GM18511 (cell line): ENCODE measurements at regions not wholly inside any gene's neighbourhood (a gene's known extent, or its start where the extent isn't known, plus 50 kb on each side); places are given as distances from the start of the nearest gene placed in this dataset.

Experiments used
- ATAC-seq: cut with Tn5 transposase; IDR thresholded peaks from one replicate; pipeline ENCODE4 v1.9.1; 2021; ENCODE audit warnings: mild to moderate bottlenecking, moderate library complexity; ENCODE audit not compliant: unreplicated experiment

DNA sequence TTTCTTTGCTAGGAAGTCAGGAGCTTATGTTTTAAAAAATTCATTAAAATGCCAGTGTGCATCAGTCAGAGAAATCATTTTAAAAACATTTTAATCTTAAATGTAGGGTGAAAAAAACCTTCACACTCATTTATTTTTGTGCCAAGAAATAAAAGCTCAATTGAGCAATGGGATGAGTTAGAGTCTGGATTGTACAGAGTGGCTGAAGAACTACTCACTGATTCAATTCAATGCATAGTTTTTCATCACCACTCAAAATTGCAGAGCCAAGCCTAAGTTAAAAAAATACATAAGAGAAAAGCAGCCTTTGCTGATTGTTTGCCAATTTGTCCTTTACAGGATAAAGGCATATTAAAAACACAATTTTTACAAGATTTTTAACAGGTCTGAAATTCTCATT lies 168.2 kb upstream of the DMRTA1 start:
- ATAC-seq: no peak

- no peak for ATAC-seq
These were observed 167.0 kb upstream of the DMRTA1 start for GRCh38 chr9:22279636-22280035.

- no peak for ATAC-seq
These were observed 161.6 kb upstream of the DMRTA1 start for GRCh38 chr9:22285066-22285465.

DNA sequence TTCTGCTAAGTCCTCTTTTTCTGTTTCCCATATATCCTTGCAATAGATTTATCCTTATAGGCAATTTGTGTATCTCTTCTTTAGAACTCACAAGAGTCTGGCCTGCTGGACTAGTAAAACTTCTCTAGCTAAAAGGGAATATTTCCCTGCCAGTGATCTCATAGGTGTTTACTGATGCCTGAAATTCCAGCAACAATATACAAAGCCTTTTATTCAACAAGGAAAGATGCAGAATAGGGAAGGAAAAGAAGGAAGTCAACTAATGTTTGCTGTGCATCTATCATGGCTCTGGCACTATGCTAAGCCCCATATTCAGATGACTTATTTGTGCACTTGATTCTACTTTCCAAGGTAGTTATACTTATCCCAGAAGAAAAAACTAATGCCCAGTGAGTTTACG lies 160.0 kb upstream of the DMRTA1 start:
- ATAC-seq: no peak

DNA sequence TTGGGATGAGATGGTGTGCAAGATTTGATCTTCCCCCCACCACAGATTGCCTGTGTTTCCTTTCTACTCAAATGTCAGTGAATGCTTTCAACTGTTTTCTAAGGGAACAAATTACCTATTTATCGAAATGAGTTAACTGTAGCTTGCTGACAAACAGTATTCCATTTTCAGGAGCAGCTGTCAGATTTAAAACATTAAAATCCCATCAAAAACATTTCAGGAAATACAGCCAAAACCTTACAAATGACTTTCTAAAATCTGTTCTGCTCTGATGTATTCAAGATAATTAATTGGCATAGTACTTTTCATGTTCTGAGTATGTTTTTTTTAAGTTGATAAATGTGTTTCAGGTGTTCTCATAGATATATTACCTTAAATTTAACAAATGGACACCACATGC lies 158.0 kb upstream of the DMRTA1 start:
- no peak for ATAC-seq

GRCh38 chr9:22307013-22307711 lies 139.5 kb upstream of the DMRTA1 start:
- no peak for ATAC-seq

DNA sequence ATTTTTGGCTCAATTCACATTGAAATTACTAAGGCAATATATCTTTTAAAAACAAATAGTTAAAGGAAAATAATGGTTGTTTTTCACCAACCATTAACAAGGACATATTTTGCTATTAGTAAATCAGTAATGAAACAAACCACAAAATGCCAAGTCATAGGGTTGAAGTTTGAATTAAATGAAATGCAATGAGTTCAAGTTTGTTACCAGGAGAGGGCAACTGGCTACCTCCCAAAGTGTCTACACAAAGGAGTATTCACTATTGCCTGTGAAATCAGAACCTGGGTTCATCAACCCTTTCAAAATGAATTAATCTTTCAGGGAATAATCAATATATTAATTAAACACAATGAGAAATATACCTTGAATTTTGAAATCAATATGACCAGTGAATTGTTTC lies 138.4 kb upstream of the DMRTA1 start:
- ATAC-seq: no peak

GRCh38 chr9:22316645-22317044 lies 130.0 kb upstream of the DMRTA1 start:
- no peak for ATAC-seq

- no peak for ATAC-seq
These were observed 115.1 kb upstream of the DMRTA1 start for GRCh38 chr9:22331533-22331932.

GRCh38 chr9:22332202-22332601 lies 114.4 kb upstream of the DMRTA1 start:
- no peak for ATAC-seq

- no peak for ATAC-seq
These were observed 109.4 kb upstream of the DMRTA1 start for GRCh38 chr9:22337261-22337660.

GRCh38 chr9:22342491-22343217 lies 104.0 kb upstream of the DMRTA1 start:
- no peak for ATAC-seq

DNA sequence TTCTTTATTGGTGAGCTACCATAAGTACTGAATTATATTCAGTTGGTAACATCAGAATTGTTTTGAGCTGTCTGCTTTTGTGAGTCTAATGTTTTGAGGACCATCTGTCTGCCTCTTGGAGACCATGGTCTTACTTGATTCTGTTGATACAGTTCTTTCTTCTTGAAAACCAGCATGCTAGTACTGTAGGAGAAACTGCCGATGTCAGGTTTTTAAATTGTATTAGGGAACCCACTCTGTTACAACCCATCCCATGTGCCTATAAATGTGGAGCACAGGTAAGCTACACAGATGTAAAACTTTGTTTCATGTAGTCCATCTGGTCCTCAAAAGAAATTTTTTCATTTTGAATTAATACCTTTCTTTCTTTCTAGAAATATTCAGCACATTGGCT lies 103.4 kb upstream of the DMRTA1 start:
- no peak for ATAC-seq

DNA sequence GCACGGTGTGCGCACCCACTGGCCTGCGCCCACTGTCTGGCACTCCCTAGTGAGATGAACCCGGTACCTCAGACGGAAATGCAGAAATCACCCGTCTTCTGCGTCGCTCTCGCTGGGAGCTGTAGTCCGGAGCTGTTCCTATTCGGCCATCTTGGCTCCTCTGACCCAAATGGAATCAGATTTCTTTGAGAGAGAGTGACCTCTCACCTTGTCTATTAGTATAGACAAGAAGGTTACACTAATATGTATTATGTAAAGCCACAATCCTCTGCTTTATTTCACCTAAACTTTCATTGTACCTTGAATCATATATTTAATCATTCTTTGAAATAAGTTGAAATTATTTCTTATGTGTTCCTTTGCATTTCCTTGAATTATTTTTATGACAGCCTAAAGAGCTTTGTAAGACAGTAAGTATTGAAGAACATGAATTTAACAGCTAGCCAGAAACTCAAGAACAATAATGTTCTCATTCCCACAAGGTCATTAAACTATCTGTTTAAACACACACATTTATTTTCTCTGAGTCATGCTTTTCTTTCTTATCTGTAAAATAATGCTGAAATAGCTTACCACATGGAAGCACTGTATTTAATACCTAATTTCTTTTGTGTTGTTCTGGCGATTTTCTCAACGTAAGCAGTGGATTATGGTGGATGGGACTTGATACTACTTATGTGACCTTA lies 91.8 kb upstream of the DMRTA1 start:
- no peak for ATAC-seq

DNA sequence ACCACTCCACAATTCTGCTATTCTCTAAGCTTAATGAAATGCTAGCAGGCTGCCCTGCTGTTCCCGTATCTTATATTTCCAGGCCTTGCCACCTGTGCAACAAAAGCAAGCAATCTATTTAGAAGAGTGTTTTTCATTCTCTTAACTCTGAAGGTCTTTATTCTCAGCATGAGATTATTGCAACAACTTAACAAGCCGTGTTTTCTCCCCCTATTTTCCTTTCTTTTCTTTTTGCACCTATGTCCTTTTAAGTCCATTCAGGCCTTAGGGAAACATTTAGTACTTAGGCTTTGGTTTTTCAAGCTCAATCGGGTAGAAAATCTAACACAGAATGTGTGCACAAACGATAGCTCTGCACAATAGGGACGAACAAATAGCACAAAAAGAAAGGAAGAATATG lies 89.6 kb upstream of the DMRTA1 start:
- no peak for ATAC-seq

DNA sequence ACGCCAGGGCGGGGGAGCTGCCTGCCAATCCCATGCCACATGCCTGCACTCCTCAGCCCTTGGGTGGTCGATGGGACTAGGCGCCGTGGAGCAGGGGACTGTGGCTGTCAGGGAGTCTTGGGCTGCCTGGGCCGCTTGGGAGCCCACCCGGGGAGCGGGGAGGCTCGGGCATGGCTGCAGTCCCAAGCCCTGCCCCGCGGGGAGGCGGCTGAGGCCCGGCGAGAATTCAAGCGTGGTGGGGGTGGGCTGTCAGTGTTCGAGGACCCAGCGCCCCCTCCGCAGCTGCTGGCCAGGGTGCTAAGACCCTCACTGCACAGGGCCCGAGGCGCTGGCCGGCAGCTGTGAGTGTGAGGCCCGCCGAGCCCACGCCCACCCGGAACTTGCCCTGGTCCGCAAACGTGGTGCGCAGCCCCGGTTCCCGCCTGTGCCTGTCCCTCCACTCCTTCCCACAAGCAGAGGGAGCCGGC lies 83.2 kb upstream of the DMRTA1 start:
- no peak for ATAC-seq

DNA sequence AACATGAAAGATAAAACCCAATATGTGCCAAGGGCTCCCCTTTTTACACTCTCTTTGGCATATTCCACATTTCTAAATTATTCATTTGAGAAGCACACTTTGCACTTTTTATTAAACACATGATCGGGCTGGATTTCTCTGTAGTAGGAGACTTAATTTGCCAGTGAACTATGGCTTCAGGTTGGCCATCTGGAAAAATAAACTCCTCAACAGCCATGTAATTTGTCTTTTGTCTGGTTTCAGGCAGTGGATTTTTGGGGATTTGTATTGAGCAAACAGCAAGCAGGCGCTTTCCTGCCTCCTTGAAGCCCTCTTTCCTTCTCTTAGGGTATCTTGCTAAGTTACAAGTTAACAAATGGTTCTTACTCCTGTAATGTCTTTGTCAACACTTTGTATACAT lies 73.0 kb upstream of the DMRTA1 start:
- ATAC-seq: no peak

- ATAC-seq: no peak
These were observed 72.6 kb upstream of the DMRTA1 start for GRCh38 chr9:22374051-22374450.

DNA sequence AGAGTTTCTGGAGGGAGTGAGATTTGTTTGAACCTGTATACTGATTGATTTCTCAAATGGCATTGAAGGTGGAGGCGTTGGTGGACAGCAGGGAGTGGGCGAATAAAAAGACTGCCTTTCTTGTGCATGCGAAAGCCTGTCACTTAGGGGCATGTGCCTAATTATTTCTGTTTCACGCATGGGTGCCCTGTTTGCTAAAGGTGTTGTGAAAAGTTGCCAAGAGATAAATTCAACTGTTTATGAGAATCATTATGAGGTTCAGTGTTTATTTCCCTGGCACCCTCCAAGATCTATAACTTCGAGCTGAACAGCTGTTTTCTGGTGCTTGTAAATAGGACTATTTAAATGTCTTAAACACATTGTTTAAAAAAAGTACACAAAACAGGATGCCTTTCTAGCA lies 67.4 kb upstream of the DMRTA1 start:
- ATAC-seq: no peak

DNA sequence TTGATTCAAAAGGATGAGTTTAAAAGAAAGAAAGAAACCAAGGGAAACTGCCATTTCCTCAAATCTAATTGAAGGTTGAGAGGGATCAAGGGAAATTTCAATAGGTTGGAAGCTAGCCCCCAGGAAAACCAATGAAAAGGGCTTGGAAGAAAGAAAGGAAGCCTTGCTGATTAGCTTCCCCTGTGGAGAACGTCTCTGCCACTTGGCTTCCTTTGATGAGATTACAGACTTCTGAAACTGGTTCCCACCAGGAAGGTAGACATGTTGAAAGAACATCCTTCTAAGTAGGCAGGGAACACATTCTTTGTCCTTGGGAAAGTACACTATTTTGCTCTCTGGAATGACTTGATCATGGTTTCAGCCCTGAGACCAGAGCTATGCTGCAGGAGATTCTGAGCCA lies 65.5 kb upstream of the DMRTA1 start:
- ATAC-seq: no peak

DNA sequence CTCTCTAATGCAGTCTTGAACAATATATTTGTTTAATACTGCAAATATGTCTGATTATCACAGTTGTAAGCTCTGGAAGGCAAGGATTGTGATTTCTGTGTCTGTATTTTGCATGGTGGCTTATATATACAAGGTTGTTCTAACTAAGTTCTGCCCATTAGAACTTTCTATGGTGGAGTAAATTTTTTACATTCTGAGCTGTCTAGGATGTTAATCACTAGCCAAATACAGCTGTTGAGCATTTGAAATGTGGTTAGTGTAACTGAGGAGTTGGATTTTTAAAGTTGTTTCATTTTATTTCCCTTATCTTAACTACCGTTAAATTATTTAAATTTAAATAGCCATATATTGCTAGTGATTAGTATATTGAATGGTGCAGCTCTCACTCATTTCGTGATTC lies 64.3 kb upstream of the DMRTA1 start:
- ATAC-seq: no peak

GRCh38 chr9:22383718-22384117 lies 62.9 kb upstream of the DMRTA1 start:
- no peak for ATAC-seq
